GM23248 (cell line): ENCODE measurements at regions not wholly inside any gene's neighbourhood (a gene's known extent, or its start where the extent isn't known, plus 50 kb on each side); places are given as distances from the start of the nearest gene placed in this dataset.
"Not testable (repeated sequence)": the region's sequence is repeated elsewhere in the genome, so short reads cannot be mapped to it uniquely, and the experiment has no call there.

Source experiments
- DNase-seq: peaks from one replicate; pipeline ENCODE4 v3.0.0-alpha.2; 2015
- H2AFZ ChIP-seq: fragments of 200-600 bp; sonication (generic); 2 replicates; pipeline ENCODE4 v1.6.1; 2016; ENCODE audit warnings: antibody characterized with exemption
- H3F3A ChIP-seq: fragments of 200-600 bp; sonication (generic); 2 replicates; pipeline ENCODE4 v1.6.1; 2016; ENCODE audit warnings: mild to moderate bottlenecking, antibody characterized with exemption, mixed run types; ENCODE audit not compliant: insufficient read depth
- H3K27ac ChIP-seq: fragments of 200-600 bp; sonication (generic); 2 replicates; pipeline ENCODE4 v1.5.1; 2016; ENCODE audit warnings: mild to moderate bottlenecking
- H3K27me3 ChIP-seq: fragments of 200-600 bp; sonication (generic); replicated peaks from 2 replicates; pipeline ENCODE4 v1.6.1; 2016; ENCODE audit warnings: mild to moderate bottlenecking; ENCODE audit not compliant: insufficient read depth
- H3K36me3 ChIP-seq: fragments of 200-600 bp; sonication (generic); 2 replicates; pipeline ENCODE4 v1.6.1; 2016; ENCODE audit warnings: low read depth, mild to moderate bottlenecking
- H3K4me1 ChIP-seq: fragments of 200-600 bp; sonication (generic); 2 replicates; pipeline ENCODE4 v1.6.1; 2016; ENCODE audit warnings: mild to moderate bottlenecking; ENCODE audit not compliant: insufficient read depth
- H3K4me2 ChIP-seq: fragments of 200-600 bp; sonication (generic); one replicate; pipeline ENCODE4 v1.6.1; 2016; ENCODE audit warnings: mild to moderate bottlenecking; ENCODE audit not compliant: unreplicated experiment
- H3K4me3 ChIP-seq: fragments of 200-600 bp; sonication (generic); 2 replicates; pipeline ENCODE4 v1.5.1; 2016; ENCODE audit warnings: mild to moderate bottlenecking
- H3K79me2 ChIP-seq: fragments of 200-600 bp; sonication (generic); 2 replicates; pipeline ENCODE4 v1.6.1; 2016; ENCODE audit warnings: mild to moderate bottlenecking; ENCODE audit not compliant: insufficient read depth
- H3K9ac ChIP-seq: fragments of 200-600 bp; sonication (generic); 2 replicates; pipeline ENCODE4 v1.6.1; 2016; ENCODE audit warnings: mild to moderate bottlenecking
- H3K9me2 ChIP-seq: fragments of 200-600 bp; sonication (generic); 2 replicates; pipeline ENCODE4 v1.6.1; 2016; ENCODE audit warnings: mixed run types, mild to moderate bottlenecking, moderate library complexity; ENCODE audit not compliant: insufficient read depth
- H3K9me3 ChIP-seq: fragments of 200-600 bp; sonication (generic); one replicate; pipeline ENCODE4 v1.6.1; 2017; ENCODE audit warnings: low read depth
- H4K20me1 ChIP-seq: fragments of 200-600 bp; sonication (generic); 2 replicates; pipeline ENCODE4 v1.6.0; 2016; ENCODE audit not compliant: insufficient read depth
- EZH2 ChIP-seq: fragments of 200-600 bp; sonication (generic); IDR thresholded peaks from 2 replicates; pipeline ENCODE4 v1.6.1; 2018; ENCODE audit warnings: antibody characterized with exemption, mild to moderate bottlenecking; ENCODE audit not compliant: insufficient read depth, poor library complexity, severe bottlenecking
- EZH2phosphoT487 ChIP-seq: fragments of 200-600 bp; sonication (generic); IDR thresholded peaks from 2 replicates; pipeline ENCODE4 v1.6.1; 2018; ENCODE audit warnings: antibody characterized with exemption, moderate library complexity, mild to moderate bottlenecking, low read depth; ENCODE audit not compliant: insufficient read depth
- WGBS, 2 experiments: methylation state at CpG; one replicate each; pipeline ENCODE4 v1.1.6; 2015 to 2017; ENCODE audit warnings: low lambda C conversion rate in 2 of 2, low coverage in 1 of 2; ENCODE audit errors: missing lambda C conversion rate in 2 of 2; 5-methylcytosine and 5-hydroxymethylcytosine counted together
- in situ Hi-C: fragments of 300-500 bp; cut with MboI; formaldehyde crosslinking; loops from 2 replicates; pipeline ENCODE4 v1.15.0; 2020

DNA sequence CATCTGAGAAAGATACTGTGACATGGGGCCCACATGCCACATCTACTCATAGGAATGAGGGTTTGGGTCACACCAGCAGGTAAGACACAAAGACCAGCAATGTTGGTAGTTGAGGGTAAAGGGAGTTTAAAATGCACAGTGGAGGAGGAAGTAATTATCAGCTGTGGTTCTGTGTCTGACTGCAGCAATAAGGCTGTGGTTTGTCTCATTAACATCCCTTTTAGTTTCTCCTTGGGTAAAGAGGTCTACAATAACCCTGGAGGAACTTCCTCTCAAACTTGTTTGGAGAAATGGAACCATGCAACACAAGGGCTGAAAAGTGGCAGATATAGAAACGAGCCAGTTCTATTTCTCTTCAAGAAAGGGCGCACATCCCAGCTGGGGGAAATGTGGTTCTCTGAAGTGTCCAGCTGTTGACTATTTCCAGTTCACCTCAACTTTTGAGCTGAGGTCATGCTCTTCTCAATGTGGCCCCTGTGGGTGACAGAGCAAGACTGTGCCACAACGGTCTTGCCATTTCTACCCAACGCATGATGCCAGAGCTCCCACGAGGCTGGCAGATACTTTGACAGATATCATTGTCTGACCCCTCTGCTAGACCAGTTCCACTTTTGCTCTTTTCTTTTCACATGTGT, 234.3 kb downstream of the SQOR start:
- no peaks in the 10 kb centered on the region for H3F3A ChIP-seq
- no peaks in the 10 kb centered on the region for H3K9me2 ChIP-seq
- DNase-seq = no peak
- no peak overlapping the region for H2AFZ ChIP-seq
- no peak overlapping the region for H3K4me2 ChIP-seq
- no peak overlapping the region for H3K9ac ChIP-seq
- no peaks in the 10 kb centered on the region for H3K79me2 ChIP-seq
- no peaks in the 10 kb centered on the region for H3K36me3 ChIP-seq
- TF ChIP-seq EZH2 (no peak), EZH2phosphoT487 (no peak)
- H3K4me3 ChIP-seq = no peak overlapping the region
- no peak overlapping the region for H3K27ac ChIP-seq
- in situ Hi-C loops = no loop called here
- 38% methylated on average over 5 of the region's 5 CpGs for WGBS, 2 experiments
- no peaks in the 10 kb centered on the region for H3K9me3 ChIP-seq
- no peaks in the 10 kb centered on the region for H3K4me1 ChIP-seq
- no peaks in the 10 kb centered on the region for H4K20me1 ChIP-seq
- H3K27me3 ChIP-seq = no peaks in the 10 kb centered on the region

DNA sequence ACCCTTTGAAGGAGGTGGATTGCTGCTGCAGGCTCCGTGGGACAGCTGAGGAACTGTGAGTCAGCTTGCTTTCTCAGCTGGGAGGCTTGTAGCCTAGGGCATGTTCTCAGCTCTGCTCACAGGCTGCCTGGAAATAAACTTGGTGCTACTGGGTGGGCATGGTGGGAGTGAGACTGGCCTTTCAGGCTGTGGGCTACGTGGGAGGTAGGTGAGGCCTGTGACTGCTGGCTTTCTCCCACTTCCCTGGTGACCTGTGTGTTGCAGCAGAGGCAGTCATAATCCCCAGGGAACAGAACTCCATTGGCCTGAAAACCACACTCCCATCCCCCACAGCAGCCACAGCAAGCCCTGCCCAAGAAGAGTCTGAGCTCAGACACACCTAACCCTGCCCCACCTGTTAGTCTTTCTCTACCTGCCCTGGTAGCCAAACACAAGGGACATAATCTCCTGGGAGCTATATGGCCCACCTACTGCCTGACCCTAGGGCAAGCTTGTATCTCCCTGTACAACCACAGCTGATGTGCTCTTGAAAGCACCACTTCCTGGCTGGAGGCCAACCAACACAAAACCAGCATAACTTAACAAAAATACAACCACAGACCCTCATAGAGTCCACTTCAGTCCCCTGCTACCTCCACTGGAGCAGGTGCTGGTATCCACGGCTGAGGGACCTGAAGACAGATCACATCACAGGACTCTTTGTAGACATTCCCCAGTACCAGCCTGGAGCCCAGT, 236.5 kb downstream of the SQOR start:
- H3K9me2 ChIP-seq = no peaks in the 10 kb centered on the region
- no peak overlapping the region for H2AFZ ChIP-seq
- TF ChIP-seq EZH2 (no peak), EZH2phosphoT487 (no peak)
- WGBS, 2 experiments = 20 to 21% methylated on average over 3 of the region's 3 CpGs
- no peak overlapping the region for H3K4me2 ChIP-seq
- H3K9ac ChIP-seq = no peak overlapping the region
- H3K4me1 ChIP-seq = no peaks in the 10 kb centered on the region
- no peaks in the 10 kb centered on the region for H3K79me2 ChIP-seq
- H3K27ac ChIP-seq = no peak overlapping the region
- no peaks in the 10 kb centered on the region for H3K27me3 ChIP-seq
- no peaks in the 10 kb centered on the region for H3F3A ChIP-seq
- in situ Hi-C loops = no loop called here
- DNase-seq = no peak
- no peaks in the 10 kb centered on the region for H3K9me3 ChIP-seq
- no peak overlapping the region for H3K4me3 ChIP-seq
- no peaks in the 10 kb centered on the region for H4K20me1 ChIP-seq
- H3K36me3 ChIP-seq = no peaks in the 10 kb centered on the region

DNA sequence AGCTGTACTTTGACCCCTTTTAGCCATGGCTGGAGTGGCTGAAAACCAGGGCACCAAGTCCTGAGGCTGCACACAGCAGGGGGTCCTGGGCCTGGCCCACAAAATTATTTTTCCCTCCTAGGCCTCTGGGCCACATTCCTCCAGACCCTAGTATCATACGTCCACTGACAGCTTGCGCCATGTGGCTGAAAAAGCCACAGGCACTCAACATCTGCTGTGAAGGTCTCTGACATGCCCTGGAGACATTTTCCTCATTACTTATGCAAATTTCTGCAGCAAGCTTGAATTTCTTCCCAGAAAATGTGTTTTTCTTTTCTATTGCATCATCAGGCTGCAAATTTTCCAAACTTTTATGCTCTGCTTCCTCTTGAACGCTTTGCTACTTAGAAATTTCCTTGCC, 239.0 kb downstream of the SQOR start:
- Histone ChIP-seq H3K27me3 (no peaks in the 10 kb centered on the region), H3K4me3 (no peak overlapping the region), H3K9me3 (no peaks in the 10 kb centered on the region), H2AFZ (no peak overlapping the region), H3K4me2 (no peak overlapping the region), H3K9ac (no peak overlapping the region), H3K27ac (no peak overlapping the region), H3F3A (no peaks in the 10 kb centered on the region), H3K9me2 (no peaks in the 10 kb centered on the region), H3K36me3 (no peaks in the 10 kb centered on the region), H3K4me1 (no peaks in the 10 kb centered on the region), H4K20me1 (no peaks in the 10 kb centered on the region), H3K79me2 (no peaks in the 10 kb centered on the region)
- in situ Hi-C loops = no loop called here
- no peak for TF ChIP-seq EZH2phosphoT487
- no peak for TF ChIP-seq EZH2
- DNase-seq = no peak
- 6 to 7% methylated on average over 3 of the region's 3 CpGs for WGBS, 2 experiments

DNA sequence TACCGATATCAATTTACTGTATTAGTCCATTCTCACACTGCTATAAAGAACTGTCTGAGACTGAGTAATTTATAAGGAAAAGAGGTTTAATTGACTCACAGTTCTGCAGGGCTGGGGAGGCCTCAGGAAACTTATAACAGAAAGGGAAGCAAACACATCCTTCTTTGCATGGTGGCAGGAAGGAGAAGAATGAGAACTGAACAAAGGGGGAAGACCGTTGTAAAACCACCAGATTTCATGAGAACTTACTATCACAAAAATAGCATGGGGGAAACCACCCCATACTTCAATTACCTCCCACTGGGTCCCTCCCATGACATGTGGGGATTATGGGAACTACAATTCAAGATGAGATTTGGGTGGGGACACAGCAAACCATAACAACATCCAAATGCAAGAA, 239.7 kb downstream of the SQOR start:
- H3K4me3 ChIP-seq, H3K9ac ChIP-seq, H3K27ac ChIP-seq, H3K27me3 ChIP-seq, in situ Hi-C loops, H3K79me2 ChIP-seq, H3K9me2 ChIP-seq, H3K9me3 ChIP-seq, H3K4me1 ChIP-seq, H3K36me3 ChIP-seq, H4K20me1 ChIP-seq, H3F3A ChIP-seq, H2AFZ ChIP-seq, DNase-seq, H3K4me2 ChIP-seq: not testable (repeated sequence)
- WGBS, 2 experiments = 39 to 42% methylated on average over 2 of the region's 2 CpGs
